GM21528 (cell line): ENCODE measurements at regions not wholly inside any gene's neighbourhood (a gene's known extent, or its start where the extent isn't known, plus 50 kb on each side); places are given as distances from the start of the nearest gene placed in this dataset.
"Not testable (repeated sequence)": the region's sequence is repeated elsewhere in the genome, so short reads cannot be mapped to it uniquely, and the experiment has no call there.

Experiments used
- ATAC-seq: cut with Tn5 transposase; IDR thresholded peaks from one replicate; pipeline ENCODE4 v1.9.1; 2021; ENCODE audit warnings: mild to moderate bottlenecking, moderate library complexity; ENCODE audit not compliant: unreplicated experiment, low FRiP score

DNA sequence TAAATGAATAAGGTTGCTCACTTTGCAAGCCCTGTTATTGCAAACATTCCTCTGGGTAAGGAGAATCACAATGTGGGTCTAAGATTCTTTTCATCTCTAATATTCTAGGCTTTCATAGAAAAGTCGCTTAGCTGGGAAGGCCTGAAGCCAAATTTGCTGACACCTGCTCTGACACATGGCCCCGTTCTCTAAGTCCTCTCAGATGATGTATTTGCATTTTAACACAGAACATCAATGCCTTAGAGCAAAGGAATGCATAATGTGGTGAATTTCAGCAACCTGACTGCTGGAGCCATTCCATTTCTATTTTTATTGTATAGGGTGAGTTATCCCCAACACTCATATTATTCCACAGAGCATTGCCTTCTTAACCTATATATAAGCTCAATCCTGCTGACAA lies 682.1 kb upstream of the NRP1 start:
- ATAC-seq: no peak

DNA sequence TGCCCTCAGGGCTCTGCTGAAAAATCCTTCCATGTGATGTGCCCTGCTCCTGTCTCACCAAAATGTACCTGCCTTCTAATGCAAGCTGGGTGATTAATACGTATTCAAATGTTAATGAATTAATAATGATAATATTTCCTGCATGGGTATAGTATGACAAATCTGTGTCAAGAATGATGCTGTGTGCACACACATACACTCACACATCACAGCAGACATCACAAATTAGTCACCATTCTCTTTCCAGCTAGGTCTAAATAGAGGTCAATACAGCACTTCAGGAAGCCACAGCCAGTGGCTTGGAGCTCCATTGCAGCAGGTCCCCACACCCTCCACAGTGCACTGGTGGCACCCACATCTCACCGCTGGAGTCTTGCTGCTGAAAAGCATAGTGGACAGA lies 681.2 kb upstream of the NRP1 start:
- no peak for ATAC-seq

DNA sequence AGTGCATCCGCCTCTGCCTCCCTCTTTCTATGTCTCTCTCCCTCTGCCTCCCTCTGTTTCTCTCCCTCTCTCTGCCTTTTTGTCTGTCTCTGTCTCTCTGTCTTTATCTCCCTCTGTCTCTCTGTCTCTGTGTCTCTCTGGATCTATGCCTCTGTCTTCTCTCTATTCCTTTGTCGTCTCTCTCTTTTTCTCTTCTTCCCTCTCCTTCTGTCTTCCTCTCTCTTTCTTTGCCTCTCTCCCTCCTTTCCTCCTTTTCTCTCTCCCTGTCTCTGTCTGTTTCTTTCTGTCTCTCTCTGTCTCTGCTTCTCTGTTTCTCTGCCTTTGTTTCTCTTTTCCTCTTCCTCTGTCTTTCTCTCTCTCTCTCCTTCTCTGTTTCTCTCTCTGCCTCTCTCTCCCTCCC lies 678.8 kb upstream of the NRP1 start:
- no peak for ATAC-seq

DNA sequence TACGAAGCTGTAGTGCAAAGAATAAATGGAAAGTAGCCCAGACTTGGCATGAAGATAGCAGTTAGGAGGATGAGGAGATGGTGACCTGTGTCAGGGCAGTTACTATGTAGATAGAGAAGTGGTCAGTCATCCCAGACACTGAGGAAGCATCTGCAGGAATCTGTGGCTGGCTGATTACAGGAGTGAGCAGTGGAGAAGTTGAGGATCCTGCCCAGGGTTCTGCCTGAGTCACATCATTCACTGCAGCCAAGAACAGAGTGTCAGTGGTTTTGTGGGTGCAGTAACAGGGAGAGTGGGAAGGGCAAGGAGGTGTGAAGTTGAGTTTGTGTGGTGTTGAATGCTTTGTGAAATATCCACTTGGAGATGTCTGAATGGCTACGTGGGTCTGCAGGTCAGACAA lies 676.4 kb upstream of the NRP1 start:
- no peak for ATAC-seq

DNA sequence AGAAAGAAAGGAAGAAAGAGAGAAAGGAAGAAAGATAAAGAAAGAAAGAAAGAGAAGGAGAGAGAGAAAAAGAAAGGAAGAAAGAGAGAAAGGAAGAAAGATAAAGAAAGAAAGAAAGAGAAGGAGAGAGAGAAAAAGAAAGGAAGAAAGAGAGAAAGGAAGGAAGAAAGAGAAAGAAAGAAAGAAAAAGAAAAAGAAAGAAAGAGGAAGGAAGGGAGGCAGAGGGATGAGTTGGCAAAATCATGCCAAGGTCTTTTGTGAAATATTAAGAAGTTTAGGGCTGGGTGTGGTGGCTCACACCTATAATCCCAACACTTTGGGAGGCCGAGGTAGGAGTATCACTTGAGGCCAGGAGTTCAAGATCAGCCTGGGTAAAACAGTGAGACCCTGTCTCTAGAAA lies 675.8 kb upstream of the NRP1 start:
- not testable (repeated sequence) for ATAC-seq

DNA sequence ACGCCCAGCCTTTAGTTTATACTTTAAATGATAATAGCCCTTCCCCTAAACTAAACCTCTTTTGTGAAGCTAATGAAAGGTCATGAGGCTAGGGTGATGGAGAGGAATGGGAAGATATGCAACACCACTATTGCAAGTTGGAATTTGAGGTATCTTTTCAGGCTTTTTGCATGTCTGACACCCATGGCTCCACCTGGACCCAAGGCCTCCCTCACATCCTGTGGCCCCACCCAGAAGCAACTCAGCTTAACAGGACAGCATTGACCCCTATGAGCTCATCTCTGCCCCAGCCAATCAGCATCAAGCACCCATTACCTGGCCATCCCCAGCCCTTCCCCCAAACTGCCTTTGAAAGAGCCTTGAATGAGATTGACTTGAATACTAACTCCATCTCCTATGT lies 674.2 kb upstream of the NRP1 start:
- no peak for ATAC-seq

DNA sequence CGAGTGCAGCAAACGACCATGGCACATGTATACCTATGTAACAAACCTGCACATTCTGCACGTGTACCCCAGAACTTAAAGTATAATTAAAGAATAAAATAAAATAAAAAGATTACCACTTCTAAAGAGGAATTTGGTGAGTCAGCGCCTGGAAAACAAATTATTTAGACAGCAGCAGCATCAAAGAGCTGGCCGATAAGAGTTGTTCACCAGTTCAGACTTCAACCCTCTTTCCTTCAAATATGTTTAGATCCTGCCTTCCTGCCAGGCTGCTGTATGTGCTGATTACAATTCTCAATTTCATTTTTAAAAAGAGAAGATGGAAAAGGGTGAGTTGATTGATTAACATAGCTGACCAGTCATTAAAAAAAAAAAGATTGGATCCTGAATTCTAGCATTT lies 672.0 kb upstream of the NRP1 start:
- ATAC-seq: no peak

DNA sequence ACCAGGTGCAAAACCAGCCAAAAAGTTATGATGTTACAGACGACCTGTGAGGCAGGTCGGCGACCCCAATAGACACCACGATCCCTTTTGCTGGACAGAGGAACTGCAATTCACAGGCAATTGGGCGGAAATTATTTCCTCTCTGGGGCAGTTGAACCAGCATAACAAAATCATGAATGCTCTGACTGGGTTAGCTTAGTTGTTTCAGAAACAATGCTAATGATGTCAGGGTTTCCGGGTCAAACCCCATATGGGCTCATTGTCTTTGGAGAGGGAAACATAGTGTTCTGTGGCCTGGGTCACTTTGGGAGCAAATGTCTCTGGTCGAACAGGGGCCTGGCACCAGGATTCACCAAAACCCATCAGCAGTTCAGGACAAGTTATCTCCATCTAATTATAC lies 669.1 kb upstream of the NRP1 start:
- no peak for ATAC-seq

DNA sequence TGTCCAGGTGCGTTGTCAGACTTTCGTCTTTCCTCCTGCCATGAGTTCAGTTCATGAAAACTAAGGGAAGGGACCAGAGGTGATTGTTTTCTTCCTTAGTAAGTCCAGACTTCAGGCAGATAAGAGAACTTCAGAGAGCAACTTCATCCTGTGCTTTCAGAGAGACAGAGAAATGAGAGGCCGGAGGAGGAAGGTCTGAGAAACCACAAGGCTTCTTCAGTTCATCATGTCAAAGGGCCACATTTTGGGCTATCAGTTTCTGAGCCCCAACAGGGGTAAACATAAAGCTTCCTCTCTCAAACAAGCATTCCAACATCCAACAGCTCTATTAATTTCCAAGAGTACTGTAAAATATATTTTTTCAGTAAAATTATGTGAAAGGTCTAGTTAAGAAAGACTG lies 668.4 kb upstream of the NRP1 start:
- no peak for ATAC-seq

DNA sequence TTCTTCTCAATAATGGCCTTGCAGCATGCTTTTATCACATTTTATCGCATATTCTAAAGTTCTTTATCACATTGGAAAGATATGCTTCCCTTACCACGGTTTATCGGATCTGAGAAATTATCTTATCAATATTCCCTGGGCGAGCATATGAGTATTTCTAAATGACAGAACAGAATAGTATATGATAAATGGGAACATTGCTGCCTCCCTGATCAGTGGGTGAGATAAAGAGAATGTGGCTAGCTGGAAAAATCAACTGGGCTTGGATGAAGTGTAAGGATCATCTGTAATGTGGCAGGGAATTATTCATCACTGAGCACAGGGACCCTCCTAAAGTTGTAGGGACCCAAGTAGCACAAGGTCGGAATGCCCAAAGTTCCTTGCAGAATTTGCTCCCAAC lies 667.4 kb upstream of the NRP1 start:
- ATAC-seq: no peak

DNA sequence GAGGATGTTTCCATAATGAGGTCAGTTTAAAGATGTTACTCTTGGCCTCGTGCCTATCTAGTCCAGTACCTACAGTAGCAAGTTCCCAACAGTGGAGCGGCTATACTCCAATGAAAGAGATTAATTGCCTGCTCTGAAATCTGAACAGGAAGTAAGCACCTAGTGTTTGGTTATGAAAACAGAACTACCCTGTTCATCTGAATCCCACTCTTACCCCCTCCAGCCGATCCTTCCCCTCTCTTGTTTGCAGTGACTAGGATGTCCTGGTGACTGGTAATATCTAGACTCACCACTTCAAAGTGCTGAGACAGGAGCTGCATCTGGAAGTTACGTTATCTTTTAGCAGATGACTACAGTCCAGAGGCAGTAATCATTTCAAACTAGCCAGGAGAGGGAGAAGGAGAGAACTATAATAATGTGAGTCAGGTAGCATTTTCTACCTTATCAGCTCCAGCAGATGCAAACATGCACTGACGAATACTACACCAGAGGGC lies 666.7 kb upstream of the NRP1 start:
- ATAC-seq: no peak

DNA sequence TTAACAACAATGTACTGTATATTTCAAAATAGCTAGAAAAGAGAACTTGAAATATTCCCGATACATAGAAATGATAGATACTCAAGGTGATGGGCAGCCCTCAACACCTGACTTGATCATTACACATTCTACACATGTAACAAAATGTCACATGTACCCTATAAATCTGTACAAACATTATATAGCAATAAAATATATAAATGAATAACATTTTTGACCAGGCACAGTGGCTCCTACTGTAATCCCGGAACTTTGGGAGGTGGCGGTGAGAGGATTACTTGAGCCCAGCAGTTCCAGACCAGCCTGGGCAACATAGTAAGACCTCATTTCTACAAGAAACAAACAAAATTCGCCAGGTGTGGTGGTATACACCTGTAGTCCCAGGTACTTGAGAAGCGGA lies 659.5 kb upstream of the NRP1 start:
- ATAC-seq: no peak

DNA sequence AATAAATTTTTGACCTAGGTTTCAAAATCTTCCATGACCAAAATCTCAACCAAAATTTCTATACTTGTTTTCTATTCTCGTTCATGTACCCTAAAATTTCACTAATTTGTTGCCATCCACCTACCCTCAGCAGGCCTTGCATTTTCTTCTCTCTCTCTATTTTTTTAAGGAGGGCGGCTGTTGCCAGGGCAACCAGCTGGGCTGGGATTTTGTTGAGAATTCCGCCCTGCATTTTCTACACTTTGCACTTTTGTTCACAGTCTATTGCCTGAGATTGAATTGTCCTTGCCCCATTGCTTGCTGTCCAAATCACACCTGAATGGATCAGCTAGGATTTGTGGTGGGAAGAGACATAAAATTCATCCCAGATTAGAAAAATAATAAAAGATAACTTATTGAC lies 657.5 kb upstream of the NRP1 start:
- no peak for ATAC-seq

DNA sequence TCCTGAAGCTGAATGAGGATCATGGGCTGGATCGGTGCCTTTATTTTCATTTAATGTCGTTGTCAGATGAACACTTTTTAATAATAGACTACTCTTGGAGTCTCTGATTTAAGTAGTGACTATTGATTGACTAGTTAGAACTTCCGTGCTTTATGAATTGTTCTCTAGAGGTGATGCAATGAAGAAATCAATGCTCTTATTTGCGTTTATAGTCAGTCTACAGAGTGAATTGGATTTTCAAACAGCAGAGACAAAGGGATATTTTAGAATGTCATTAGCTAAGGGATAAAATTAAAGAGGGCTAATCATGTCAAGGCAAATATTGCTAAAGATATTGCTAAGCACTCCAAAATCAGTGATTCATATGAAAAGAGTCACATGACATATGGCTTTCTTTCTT lies 652.0 kb upstream of the NRP1 start:
- no peak for ATAC-seq

DNA sequence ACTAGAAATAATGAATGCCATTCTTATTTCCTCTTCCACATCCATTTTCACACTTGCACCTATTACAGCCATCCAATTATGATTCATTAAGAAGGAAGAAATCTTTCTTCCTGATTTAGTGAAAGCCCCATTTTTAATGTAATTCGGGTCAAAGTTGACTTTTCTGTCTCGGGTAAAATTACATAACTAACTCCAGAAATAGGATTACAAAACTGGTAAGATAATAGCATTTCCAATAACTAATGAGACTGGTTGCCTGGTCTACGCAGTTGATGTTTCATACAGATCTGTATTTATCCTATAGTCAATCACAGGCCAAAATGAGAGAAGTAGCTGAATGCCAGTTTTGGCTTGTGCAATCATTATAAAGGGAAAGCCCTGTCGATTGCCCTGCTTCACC lies 651.5 kb upstream of the NRP1 start:
- no peak for ATAC-seq

DNA sequence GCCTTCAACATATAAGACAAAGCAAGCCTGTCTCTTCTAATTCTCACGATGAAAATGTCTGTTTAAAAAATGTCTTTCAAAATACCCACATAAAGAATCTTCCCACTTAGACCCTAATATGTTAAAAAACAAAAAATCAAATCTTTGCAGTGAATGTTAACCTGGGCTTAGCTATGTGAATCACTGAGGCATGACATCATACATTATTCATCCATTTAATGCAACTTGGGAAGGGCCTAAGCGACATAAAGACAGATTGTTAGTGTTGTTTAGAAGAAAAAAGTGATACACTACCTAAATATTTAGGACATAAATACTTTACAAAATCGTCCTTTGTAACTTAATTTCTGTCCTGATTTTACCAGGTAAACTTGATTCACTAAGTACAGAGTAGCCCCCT lies 648.5 kb upstream of the NRP1 start:
- no peak for ATAC-seq

DNA sequence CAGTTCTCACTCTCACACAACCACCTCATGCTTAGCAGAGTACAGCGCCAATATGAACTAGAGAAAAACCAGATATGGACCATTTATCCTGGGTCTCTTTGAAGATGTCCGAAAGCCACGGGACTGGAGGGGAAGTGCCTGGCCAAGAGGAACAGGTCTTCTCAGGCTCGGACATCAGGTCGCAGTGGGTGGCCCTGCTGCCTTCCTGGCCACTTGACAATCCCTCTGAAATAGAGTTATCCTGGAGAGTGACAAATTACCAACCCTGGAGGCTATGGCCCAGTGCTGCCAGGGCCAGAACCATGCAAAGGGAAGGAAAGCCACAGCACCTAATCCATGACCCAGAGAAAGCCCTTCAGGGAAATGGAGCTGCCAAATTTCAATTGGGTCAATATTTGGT lies 646.8 kb upstream of the NRP1 start:
- no peak for ATAC-seq

DNA sequence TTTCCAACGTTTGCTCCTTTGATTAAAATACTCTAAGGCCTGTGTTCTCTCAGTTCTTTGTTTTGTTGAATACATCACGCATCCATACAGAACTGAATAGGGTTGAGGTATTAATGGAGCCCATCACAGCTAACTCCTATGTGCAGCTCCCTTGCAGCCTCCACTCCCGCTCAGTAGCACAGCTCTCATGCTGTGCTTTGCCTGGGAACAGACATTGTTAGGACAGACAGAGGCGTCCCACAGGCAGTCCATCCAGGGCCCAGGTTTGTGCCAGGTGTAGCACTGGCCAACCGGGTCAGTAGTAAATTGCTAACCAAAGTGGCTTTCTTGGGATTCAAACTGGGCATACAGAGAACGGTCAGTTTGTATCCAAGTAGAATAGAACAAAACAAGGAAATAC lies 644.7 kb upstream of the NRP1 start:
- no peak for ATAC-seq

DNA sequence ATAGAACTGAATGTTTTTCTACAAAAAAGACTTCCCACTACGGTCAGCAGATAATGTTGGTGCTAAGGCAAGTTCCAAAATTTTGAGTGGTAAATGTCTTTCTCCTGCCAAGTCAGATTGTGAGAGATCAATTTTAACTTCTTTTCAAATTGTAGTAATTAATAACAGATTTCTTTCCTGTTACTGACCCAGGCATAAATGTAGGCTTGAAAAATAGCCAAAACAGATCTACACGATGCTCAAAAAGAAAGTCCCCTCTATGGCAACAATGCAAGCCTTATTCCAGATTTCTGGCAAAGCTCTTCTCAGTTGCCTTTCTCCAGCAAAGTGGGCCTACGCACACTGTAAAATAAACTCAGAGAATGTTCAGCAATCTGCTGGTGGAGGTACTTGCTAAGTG lies 641.0 kb upstream of the NRP1 start:
- ATAC-seq: no peak

DNA sequence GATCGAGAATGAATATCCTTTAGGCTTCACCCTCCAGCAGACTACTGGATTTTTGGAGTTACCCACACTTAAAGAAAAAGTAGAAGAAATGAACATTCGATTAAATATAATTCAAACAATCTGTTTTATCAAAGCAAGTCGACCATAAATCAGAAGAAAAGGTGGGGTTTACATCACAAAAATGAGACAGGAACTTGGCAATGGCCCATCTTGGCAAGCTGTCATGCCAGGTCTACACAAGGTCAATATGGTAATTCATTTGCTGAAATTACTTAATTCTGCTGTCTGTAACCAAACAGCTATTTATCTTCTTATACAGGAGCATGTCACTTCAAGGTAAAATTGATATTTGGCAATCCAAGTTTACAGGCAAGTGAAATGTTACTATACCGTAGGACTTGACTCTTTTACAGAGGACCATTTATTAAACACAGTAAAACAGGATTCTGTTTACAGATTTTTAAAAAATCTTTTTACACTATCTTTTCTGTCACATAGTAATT lies 640.6 kb upstream of the NRP1 start:
- ATAC-seq: no peak

DNA sequence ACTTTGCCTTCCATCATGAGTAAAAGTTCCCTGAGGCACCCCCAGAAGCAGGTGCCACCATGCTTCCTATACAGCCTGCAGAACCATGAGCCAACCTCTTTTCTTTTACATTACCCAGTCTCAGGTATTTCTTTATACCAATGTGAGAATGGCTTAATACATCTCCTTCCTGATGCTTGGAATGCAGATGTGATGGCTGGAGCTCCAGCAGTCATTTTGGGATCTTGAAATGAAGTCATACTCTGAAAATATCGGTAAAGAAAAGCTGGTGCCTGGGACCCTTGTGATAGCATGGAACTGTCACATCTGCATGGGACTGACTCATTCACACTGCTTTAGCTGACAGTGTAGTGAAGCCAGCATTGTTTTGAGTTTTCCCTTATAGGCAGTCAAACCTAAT lies 634.5 kb upstream of the NRP1 start:
- ATAC-seq: no peak

DNA sequence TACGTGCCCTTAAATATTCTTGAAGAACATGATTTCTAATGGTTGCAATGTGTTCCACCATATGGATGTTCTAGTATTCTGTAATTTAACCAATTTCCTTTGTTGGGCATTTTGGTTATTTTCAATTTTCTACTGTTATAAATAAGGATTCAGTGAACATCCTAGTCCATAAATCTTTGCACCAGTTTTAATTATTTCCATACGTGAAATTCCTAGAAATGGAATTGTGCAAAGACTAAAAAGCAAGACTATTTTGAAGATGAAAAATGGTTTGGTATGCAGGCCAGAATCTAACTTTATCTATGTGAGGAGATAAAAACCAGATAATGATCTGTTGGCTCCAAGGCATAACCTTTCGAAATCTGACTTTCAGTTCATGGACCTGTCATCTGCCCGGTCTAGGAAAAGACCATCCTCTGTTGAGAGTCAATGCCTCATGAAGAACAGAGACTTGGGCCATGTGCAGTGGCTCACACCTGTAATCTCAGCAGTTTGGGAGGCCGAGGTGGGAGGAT lies 633.2 kb upstream of the NRP1 start:
- no peak for ATAC-seq

DNA sequence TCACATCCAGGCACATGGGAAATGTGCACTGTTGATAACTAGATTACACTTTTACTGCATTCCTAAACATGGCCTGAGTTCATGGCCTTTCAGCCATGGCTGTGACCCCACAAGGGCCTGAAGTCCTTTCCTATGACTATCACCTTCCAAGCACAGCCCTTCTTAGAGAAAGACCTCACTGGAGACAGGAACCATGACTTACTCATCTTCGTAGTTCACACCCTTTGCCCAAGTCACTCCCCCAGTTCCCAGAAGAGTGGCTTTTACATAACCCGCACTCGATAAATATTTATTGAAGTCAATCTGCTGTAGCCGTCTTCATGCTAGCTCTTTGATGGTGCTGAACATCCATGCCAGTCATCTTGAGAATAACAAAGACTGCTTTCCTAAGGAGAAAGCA lies 632.5 kb upstream of the NRP1 start:
- no peak for ATAC-seq
